HG02981 (cell line): ENCODE measurements at regions not wholly inside any gene's neighbourhood (a gene's known extent, or its start where the extent isn't known, plus 50 kb on each side); places are given as distances from the start of the nearest gene placed in this dataset.

ENCODE experiments used
- ATAC-seq: cut with Tn5 transposase; IDR thresholded peaks from one replicate; pipeline ENCODE4 v1.9.1; 2021; ENCODE audit warnings: mild to moderate bottlenecking, moderate library complexity; ENCODE audit not compliant: unreplicated experiment

GRCh38 chr3:180828723-180829408 lies 83.6 kb upstream of the FXR1 start:
- no peak for ATAC-seq

GRCh38 chr3:180829409-180830405 lies 82.8 kb upstream of the FXR1 start:
- no peak for ATAC-seq

GRCh38 chr3:180835501-180835900 lies 77.0 kb upstream of the FXR1 start:
- ATAC-seq: no peak

DNA sequence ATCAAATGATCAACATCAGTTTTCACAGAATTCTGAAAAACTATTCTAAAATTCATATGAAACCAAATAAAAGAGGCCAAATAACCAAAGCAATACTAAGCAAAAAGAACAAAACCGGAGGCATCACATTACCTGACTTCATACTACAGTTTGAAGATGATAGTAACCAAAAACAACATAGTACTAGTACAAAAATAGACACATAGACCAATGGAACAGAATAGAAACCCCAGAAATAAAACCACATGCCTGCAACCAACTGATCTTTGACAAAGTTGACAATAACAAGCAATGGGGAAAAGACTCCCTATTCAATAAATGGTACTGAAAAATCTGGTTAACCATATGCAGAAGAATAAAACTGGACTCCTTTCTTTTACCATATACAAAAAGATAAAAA lies 75.7 kb upstream of the FXR1 start:
- no peak for ATAC-seq

GRCh38 chr3:180854887-180855286 lies 57.6 kb upstream of the FXR1 start:
- no peak for ATAC-seq

- peak; percentile 69 for ATAC-seq
Measured at GRCh38 chr3:180855364-180855763, 57.1 kb upstream of the FXR1 start.

- no peak for ATAC-seq
Measured at GRCh38 chr3:180855956-180856355, 56.5 kb upstream of the FXR1 start.

DNA sequence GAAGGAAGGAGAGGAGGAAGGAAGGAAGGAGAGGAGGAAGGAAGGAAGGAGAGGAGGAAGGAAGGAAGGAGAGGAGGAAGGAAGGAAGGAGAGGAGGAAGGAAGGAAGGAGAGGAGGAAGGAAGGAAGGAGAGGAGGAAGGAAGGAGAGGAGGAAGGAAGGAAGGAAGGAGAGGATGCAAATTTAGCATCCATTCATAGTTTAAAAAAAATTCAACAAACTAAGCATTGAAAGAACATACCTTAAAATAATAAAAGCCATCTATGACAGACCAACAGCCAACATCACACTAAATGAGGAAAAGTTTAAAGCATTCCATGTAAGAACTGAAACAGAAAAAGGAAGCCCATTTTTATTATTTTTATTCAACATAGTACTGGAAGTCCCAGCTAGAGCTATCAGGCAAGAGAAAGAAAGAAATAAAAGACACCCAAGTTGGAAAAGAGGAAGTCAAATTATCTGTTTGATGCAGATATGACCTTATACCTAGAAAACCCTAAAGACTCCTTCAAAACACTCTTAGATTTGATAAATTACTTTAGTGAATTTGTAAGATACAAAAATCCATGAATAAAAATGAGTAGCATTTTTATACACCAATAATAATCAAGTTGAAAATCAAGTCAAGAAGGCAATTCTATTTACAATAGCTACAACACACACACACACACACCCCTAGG lies 52.2 kb upstream of the FXR1 start:
- ATAC-seq: no peak
